Breast epithelium (tissue), 3 donors: ENCODE measurements at regions not wholly inside any gene's neighbourhood (a gene's known extent, or its start where the extent isn't known, plus 50 kb on each side); places are given as distances from the start of the nearest gene placed in this dataset.

ENCODE experiments used
- POLR2AphosphoS5 ChIP-seq, 3 donors: sonication (generic); formaldehyde crosslinking; IDR thresholded peaks; one replicate each; pipeline ENCODE4 v1.6.1; 2017; ENCODE audit warnings: antibody characterized with exemption in 3 of 3
- TF ChIP-seq, protein P1 (sequence below), 3 donors: fragments of 450-650 bp; IDR thresholded peaks; one replicate each; pipeline ENCODE4 v1.5.1; 2016 to 2017; ENCODE audit warnings: antibody characterized with exemption in 3 of 3, mild to moderate bottlenecking in 3 of 3, moderate library complexity in 3 of 3

DNA sequence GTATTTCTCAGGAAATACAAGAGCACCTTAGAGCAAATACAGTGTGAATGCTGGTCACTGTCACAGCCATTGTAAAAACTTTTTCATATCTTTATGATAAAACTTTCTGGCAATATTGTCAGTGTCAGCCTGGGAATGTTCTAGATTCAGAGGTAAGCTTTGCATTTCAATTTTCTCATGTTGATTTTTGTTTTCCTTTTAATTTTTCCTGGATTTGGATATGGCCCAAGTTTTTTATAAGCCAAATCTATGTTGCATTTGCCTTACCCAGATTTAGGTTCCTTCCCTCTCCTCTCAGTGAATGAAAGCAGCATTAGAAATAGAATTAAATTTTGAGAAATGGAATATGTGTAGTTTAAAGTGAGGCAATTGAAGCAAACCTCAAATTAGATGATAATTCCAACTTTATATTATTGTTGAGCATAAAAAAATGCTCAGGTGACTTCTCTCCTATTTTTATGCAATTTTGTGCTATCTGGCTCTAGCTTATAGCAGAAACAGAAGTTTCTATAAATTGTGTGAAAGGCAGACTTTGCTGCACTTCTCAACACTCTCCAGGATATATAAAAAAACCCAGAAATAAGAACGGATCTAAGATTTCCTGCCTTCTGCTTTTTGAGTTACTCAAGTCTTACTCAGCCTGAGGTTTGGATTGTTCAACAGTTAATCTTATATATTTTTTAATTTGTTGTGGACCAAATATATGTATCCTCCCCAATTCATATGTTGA lies 368.2 kb upstream of the PRICKLE1 start:
- TF ChIP-seq, protein P1, sequence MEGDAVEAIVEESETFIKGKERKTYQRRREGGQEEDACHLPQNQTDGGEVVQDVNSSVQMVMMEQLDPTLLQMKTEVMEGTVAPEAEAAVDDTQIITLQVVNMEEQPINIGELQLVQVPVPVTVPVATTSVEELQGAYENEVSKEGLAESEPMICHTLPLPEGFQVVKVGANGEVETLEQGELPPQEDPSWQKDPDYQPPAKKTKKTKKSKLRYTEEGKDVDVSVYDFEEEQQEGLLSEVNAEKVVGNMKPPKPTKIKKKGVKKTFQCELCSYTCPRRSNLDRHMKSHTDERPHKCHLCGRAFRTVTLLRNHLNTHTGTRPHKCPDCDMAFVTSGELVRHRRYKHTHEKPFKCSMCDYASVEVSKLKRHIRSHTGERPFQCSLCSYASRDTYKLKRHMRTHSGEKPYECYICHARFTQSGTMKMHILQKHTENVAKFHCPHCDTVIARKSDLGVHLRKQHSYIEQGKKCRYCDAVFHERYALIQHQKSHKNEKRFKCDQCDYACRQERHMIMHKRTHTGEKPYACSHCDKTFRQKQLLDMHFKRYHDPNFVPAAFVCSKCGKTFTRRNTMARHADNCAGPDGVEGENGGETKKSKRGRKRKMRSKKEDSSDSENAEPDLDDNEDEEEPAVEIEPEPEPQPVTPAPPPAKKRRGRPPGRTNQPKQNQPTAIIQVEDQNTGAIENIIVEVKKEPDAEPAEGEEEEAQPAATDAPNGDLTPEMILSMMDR (IDR thresholded peaks at IDR 0.05), result no peak
- no peak for TF ChIP-seq POLR2AphosphoS5 (IDR thresholded peaks at IDR 0.05)
